Neural cell (in vitro differentiated cells): ENCODE measurements at regions not wholly inside any gene's neighbourhood (a gene's known extent, or its start where the extent isn't known, plus 50 kb on each side); places are given as distances from the start of the nearest gene placed in this dataset.

Experiments used
- H2AFZ ChIP-seq: fragments of 200-600, 300-800 bp; sonication (generic), shearing (Covaris generic); 2 replicates; pipeline ENCODE4 v1.6.0; 2014; ENCODE audit warnings: low read depth, mild to moderate bottlenecking, antibody characterized with exemption, low read length, moderate library complexity
- H3F3A ChIP-seq: fragments of 200-600 bp; shearing (Covaris generic); 2 replicates; pipeline ENCODE4 v1.6.1; 2016; ENCODE audit warnings: mild to moderate bottlenecking, moderate library complexity, mixed read lengths, antibody characterized with exemption, low read length; ENCODE audit not compliant: insufficient read depth, poor library complexity, severe bottlenecking
- H3K27ac ChIP-seq: fragments of 200-600, 300-800 bp; sonication (generic), shearing (Covaris generic); 2 replicates; pipeline ENCODE4 v1.5.1; 2014; ENCODE audit warnings: mild to moderate bottlenecking, low read length, moderate library complexity
- H3K27me3 ChIP-seq: fragments of 300-800, 200-600 bp; sonication (generic), shearing (Covaris generic); 2 replicates; pipeline ENCODE4 v1.6.0; 2014; ENCODE audit warnings: mild to moderate bottlenecking, low read depth, low read length, moderate library complexity; ENCODE audit not compliant: insufficient read depth
- H3K36me3 ChIP-seq: fragments of 300-800, 200-600 bp; sonication (generic), shearing (Covaris generic); 2 replicates; pipeline ENCODE4 v1.5.1; 2014; ENCODE audit warnings: mild to moderate bottlenecking, antibody characterized with exemption, low read length, moderate library complexity; ENCODE audit not compliant: insufficient read depth
- H3K4me2 ChIP-seq: fragments of 300-800, 200-600 bp; sonication (generic), shearing (Covaris generic); 2 replicates; pipeline ENCODE4 v1.6.0; 2014; ENCODE audit warnings: mild to moderate bottlenecking, low read length
- H3K4me3 ChIP-seq: fragments of 300-800, 200-600 bp; sonication (generic), shearing (Covaris generic); 2 replicates; pipeline ENCODE4 v1.5.1; 2014; ENCODE audit warnings: mild to moderate bottlenecking, low read length, moderate library complexity
- H3K79me2 ChIP-seq: fragments of 200-600 bp; shearing (Covaris generic); replicated peaks from 2 replicates; pipeline ENCODE4 v1.6.0; 2014; ENCODE audit warnings: mild to moderate bottlenecking, low read length, moderate library complexity; ENCODE audit not compliant: insufficient read depth
- H3K9ac ChIP-seq: fragments of 300-800, 200-600 bp; sonication (generic), shearing (Covaris generic); 2 replicates; pipeline ENCODE4 v1.6.1; 2016; ENCODE audit warnings: mild to moderate bottlenecking, low read length, mixed read lengths
- H3K9me2 ChIP-seq: fragments of 200-600 bp; shearing (Covaris generic); 2 replicates; pipeline ENCODE4 v1.6.1; 2016; ENCODE audit warnings: mild to moderate bottlenecking, low read length, mixed read lengths; ENCODE audit not compliant: insufficient read depth
- H3K9me3 ChIP-seq: fragments of 200-600, 300-800 bp; sonication (generic), shearing (Covaris generic); 2 replicates; pipeline ENCODE4 v1.6.1; 2016; ENCODE audit warnings: mild to moderate bottlenecking, mixed run types, low read length, moderate library complexity, mixed read lengths
- H4K20me1 ChIP-seq: fragments of 200-600 bp; shearing (Covaris generic); 2 replicates; pipeline ENCODE4 v1.6.1; 2016; ENCODE audit warnings: mild to moderate bottlenecking, mixed run types; ENCODE audit not compliant: insufficient read depth
- CTCF ChIP-seq: fragments of 450-650 bp; IDR thresholded peaks from 2 replicates; pipeline ENCODE4 v1.5.1; 2014; ENCODE audit warnings: antibody characterized with exemption, mild to moderate bottlenecking, moderate library complexity; ENCODE audit not compliant: poor library complexity, severe bottlenecking
- EP300 ChIP-seq: fragments of 450-650 bp; conservative IDR thresholded peaks from 2 replicates; pipeline ENCODE4 v1.6.1; 2014; ENCODE audit warnings: antibody characterized with exemption, mild to moderate bottlenecking, moderate library complexity; ENCODE audit not compliant: poor library complexity, severe bottlenecking
- EZH2 ChIP-seq: fragments of 200-600, 300-800 bp; shearing (Covaris generic), sonication (generic); IDR thresholded peaks from 2 replicates; pipeline ENCODE4 v1.6.1; 2014; ENCODE audit warnings: antibody characterized with exemption, low read length, borderline replicate concordance, mild to moderate bottlenecking; ENCODE audit not compliant: insufficient read depth, poor library complexity, severe bottlenecking
- MXI1 ChIP-seq: fragments of 450-650 bp; conservative IDR thresholded peaks from 2 replicates; pipeline ENCODE4 v1.6.1; 2014; ENCODE audit warnings: antibody characterized with exemption, mild to moderate bottlenecking; ENCODE audit not compliant: poor library complexity, severe bottlenecking
- POLR2AphosphoS5 ChIP-seq: IDR thresholded peaks from 2 replicates; pipeline ENCODE4 v1.6.1; 2012
- RAD21 ChIP-seq: fragments of 450-650 bp; conservative IDR thresholded peaks from 2 replicates; pipeline ENCODE4 v1.6.1; 2014; ENCODE audit warnings: antibody characterized with exemption, mild to moderate bottlenecking, moderate library complexity
- REST ChIP-seq: IDR thresholded peaks from 2 replicates; pipeline ENCODE4 v1.6.1; 2012; ENCODE audit warnings: borderline replicate concordance
- SMC3 ChIP-seq: fragments of 450-650 bp; conservative IDR thresholded peaks from 2 replicates; pipeline ENCODE4 v1.6.1; 2014; ENCODE audit warnings: antibody characterized with exemption, mild to moderate bottlenecking, moderate library complexity; ENCODE audit not compliant: poor library complexity
- TAF1 ChIP-seq: IDR thresholded peaks from 2 replicates; pipeline ENCODE4 v1.6.1; 2012; ENCODE audit warnings: low read depth

- H3K27me3 ChIP-seq = no peaks in the 10 kb centered on the region
- H3K4me3 ChIP-seq = no peak overlapping the region
- H3F3A ChIP-seq = no peaks in the 10 kb centered on the region
- H2AFZ ChIP-seq = no peak overlapping the region
- H3K36me3 ChIP-seq = no peaks in the 10 kb centered on the region
- no peak overlapping the region for H3K27ac ChIP-seq
- no peaks in the 10 kb centered on the region for H4K20me1 ChIP-seq
- TF ChIP-seq RAD21 (no peak), MXI1 (no peak), POLR2AphosphoS5 (no peak), EP300 (no peak), TAF1 (no peak), REST (no peak), CTCF (no peak), SMC3 (no peak), EZH2 (no peak)
- no peak overlapping the region for H3K9ac ChIP-seq
- H3K9me3 ChIP-seq = no peaks in the 10 kb centered on the region
- no peak overlapping the region for H3K4me2 ChIP-seq
- no peaks in the 10 kb centered on the region for H3K79me2 ChIP-seq
- no peaks in the 10 kb centered on the region for H3K9me2 ChIP-seq
Observed at GRCh38 chr2:138435701-138436100, 65.9 kb upstream of the SPOPL start.

DNA sequence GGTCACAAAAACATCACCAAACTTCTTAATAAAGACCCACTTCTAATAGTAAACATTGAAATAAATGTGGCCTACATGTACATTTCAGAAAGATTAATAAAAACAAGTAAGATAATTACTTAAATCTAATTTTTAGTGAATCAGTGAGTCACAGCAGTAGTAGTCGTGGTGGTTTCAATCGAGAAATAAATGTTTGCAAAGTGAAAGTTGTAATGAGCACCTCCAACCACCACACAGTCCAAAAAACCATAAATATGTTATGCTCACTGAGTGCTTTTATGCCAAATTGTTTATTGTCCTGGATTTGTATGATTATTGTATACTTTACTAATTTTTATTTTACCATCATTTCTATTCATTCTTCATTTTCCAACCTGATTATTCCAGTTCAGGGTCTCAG, 61.8 kb upstream of the SPOPL start:
- Histone ChIP-seq H3K4me2 (no peak overlapping the region), H3K79me2 (no peaks in the 10 kb centered on the region), H3F3A (no peaks in the 10 kb centered on the region), H3K4me3 (no peak overlapping the region), H3K27me3 (no peaks in the 10 kb centered on the region), H4K20me1 (no peaks in the 10 kb centered on the region), H3K9me3 (no peaks in the 10 kb centered on the region), H3K27ac (no peak overlapping the region), H3K9ac (no peak overlapping the region), H3K9me2 (no peaks in the 10 kb centered on the region), H2AFZ (no peak overlapping the region), H3K36me3 (no peaks in the 10 kb centered on the region)
- TF ChIP-seq TAF1 = no peak
- TF ChIP-seq MXI1 = no peak
- TF ChIP-seq SMC3 = no peak
- TF ChIP-seq EP300 = no peak
- no peak for TF ChIP-seq EZH2
- TF ChIP-seq POLR2AphosphoS5 = no peak
- no peak for TF ChIP-seq RAD21
- TF ChIP-seq REST = no peak
- TF ChIP-seq CTCF = no peak
